Kidney glomerular epithelial cell (primary cell): ENCODE measurements at regions not wholly inside any gene's neighbourhood (a gene's known extent, or its start where the extent isn't known, plus 50 kb on each side); places are given as distances from the start of the nearest gene placed in this dataset.
"Not testable (repeated sequence)": the region's sequence is repeated elsewhere in the genome, so short reads cannot be mapped to it uniquely, and the experiment has no call there.

Experiments
- DNase-seq: peaks from one replicate; lab custom pipeline; 2025; lab: John Stamatoyannopoulos, UW

DNA sequence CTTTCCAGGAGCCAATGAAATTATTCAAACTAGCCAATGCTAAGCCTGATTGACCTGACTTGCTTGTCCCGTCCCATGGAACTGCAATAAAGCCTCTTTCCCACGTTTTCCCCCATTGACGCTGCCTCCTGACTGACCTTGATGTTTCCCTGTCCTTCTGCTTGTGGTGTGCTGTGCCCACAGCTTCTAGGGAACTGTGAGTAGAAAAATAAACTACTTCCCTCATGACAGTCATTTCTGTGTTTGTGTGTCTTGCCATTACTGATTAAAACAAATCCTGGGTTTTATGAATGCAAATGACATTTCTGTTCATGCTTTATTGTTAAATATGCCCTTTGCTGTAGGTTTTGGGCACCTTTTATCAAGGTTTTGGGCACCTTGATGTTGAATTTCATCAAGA is 91.3 kb upstream of the ABI1 start:
- DNase-seq = no peak

DNA sequence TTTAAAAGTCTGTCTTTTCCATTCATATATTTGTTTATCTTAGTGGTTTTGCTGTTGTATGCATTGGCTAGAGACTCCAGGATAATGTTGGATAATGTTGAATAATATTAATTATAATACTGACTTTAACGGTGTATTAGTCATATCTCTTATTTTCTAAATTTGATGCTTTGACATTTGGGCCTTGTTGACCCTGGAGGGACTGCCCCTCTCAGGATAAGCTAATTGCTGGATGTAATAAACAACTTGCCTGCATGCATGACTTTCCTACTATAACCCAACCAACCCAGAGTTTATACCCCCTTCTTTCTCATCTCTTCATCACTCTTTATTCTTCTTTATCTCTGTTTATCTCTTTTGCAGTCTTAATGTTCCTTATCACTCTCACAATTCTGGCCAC is 90.9 kb upstream of the ABI1 start:
- no peak for DNase-seq

DNA sequence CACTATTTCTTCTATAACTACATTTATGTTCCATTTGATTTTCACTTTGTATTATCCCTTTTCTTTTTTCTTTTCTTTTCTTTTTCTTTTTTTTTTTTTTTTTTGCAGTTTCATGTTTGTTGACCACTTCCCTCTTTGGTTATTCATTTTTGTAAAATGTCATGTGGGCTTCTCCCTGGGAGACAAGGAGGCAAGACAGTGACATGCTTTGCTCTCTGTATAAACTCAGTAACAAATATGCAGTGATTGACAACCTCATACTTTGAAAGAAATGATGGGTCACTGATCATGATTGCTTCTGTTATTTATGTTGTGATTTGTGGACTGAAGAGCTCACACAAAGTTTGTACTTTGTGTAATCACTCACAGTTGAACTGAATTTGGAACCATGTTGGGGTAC is 90.2 kb upstream of the ABI1 start:
- DNase-seq = no peak

DNA sequence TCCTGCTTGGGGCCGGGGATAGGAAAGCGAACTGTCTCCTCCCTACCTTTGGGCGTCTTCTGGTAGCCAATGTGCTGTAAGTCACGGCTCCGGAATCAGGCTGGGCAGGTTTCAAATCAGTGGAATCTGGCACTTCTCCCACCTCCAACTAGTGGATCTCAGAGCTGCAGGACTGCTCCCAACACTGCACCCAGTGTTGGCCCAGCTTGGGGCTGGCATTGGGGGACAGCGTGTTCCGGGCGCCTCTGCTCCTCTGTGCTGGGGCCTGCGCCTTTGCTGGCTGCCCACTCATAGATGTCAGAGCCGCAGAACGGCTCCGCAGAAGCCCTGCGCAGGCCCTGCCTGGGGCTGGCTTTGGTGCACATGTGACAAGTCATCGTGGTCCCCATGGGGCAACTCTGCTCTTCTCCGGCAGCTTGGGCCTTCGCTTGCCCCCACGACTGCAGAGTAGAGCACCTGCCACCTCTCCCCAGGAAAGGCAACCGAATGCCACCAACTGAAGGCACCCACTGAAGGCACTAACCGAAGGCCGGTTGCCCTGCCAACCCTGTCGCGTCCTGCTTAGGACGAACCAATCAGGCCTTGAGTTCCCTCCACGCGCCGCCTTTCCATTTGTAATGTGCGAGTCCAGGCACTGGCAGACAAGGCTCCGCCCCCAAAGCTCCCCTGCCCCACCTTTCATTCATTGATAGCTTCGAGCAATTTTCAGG is 85.5 kb upstream of the ABI1 start:
- no peak for DNase-seq

DNA sequence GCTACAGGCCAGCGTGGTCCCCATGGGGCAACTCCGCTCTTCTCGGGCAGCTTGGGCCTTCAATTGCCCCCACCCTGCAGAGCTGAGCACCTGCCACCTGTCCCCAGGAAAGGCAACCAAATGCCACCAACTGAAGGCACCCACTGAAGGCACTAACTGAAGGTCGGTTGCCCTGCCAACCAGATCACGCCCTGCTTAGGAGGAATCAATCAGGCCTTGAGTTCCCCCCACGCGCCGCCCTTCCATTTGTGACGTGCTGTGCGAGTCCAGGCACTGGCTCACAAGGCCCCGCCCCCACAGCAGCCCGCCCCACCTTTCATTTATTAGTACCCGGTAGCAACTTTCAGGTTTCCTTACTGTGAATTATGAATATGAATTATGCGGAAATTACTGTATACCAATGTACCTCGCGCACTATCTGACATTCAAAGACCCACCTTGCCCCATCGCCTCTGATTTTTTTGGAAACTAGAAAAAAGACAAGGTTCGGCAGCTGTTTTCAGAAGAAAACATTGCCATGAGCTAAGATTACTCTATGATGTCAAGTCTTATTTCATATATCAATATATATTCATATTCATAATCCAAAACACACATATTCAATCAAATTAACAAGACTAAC is 83.6 kb upstream of the ABI1 start:
- no peak for DNase-seq

DNA sequence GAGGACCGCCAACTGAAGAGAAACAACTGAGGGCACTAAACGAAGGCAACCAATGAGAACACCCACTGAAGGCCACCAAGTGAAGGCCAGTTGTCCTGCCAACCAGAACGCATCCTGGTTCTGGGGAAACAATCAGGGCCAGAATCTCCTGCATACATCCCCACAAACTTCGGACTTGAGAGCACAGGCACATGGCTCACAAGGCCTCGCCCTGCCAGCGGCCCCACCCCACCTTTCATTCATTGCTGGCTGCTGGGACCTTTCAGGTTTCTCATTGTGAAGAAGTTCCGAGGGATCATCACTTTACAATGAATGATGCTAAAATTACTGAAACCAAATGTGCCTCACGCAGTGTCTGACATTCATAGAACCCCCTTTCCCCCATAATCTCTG is 79.2 kb upstream of the ABI1 start:
- DNase-seq = no peak

DNA sequence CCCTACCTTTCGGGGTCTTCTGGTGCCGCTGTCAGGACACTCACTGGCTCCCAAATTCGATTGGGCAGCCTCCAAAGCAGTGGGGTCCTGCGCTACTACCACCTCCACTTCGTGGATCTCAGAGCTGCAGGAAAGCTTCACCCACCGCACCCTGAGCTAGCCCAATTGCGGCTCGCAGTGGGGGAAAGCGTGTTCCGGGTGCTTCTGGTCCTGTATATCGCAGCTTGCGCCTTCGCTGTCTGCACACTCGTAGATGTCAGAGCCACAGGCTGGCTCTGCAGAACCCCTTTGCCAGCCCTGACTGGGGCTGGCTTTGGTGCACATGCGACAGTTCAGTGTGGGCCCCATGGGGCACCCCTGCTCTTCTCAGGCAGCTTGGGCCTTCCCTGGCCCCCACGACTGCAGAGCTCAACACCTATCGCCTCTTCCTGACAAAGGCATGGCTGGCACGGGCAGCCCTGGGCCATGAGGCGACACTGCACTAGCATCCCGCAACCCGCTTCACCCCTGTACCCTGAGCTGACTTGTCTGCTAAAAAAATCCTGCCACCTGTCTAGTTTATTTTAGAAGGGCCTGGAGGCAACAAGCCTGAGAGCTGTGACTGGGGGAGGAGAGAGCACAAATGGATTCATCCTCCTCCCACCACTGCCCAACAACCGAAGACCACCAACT is 78.7 kb upstream of the ABI1 start:
- DNase-seq = no peak

DNA sequence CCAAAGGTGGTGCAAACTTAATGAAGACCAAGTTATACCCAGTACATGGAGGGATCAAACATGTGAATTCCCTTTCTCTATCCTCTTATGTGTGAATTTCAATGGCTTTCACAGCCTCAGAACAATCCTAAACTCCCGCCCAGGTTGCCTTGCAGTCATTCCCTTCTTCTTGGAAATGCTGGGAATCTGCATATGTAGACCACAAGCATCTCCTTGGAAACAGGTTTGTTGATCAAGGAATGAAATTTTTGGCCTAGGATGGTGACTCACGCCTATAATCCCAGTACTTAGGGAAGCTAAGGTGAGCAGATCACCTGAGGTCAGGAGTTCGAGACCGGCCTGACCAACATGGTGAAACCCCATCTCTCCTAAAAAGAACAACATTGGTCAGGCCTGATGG is 77.8 kb upstream of the ABI1 start:
- no peak for DNase-seq

DNA sequence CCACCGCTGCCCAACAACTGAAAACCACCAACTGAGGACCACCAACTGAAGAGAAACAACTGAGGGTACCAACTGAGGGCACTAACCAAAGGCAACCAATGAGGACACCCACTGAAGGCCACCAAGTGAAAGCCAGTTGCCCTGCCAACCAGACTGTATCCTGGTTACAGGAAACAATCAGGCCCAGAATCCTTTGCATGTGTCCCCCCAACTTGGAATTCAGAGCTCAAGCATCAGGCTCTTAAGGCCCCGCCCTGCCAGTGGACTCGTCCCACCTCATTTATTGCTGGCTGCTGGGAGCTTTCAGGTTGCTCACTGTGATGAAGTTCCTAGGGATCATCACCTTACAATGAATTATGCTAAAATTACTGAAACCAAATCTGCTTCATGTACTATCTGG is 76.6 kb upstream of the ABI1 start:
- no peak for DNase-seq

DNA sequence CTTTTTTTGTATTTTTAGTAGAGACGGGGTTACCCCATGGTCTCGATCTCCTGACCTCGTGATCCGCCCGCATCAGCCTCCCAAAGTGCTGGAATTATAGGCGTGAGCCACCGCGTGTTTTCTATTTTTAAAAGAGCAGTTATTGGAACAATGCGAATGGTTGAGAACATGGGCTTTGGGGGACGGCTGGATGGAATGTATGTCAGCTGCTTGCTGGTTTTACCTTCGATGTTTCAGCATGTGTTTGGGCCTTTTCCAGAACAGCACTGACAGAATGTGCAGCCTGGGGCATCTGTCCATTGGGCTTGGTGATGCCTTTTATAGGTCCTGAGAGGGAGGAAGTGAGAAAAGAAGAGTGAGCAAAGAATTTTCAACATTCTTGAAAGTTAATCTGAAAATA is 73.4 kb upstream of the ABI1 start:
- DNase-seq = not testable (repeated sequence)

DNA sequence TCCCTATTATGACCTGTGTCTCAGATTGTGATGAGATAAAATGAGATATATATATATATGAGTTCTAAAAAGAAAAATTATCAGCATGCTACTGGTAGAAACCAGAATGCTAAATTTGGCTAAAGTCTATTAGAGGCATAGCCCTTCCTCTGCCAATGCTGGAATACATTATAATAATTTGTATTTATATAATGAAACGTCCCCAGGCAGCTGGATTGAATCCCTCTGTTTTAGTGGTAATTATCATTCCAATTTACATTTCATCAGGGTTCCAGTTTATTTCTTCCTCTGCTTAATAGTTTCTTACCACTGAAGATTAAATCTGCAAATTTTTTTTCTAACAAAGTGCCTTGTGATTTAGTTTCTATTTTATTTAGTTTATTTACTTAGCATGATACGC is 71.8 kb upstream of the ABI1 start:
- no peak for DNase-seq

DNA sequence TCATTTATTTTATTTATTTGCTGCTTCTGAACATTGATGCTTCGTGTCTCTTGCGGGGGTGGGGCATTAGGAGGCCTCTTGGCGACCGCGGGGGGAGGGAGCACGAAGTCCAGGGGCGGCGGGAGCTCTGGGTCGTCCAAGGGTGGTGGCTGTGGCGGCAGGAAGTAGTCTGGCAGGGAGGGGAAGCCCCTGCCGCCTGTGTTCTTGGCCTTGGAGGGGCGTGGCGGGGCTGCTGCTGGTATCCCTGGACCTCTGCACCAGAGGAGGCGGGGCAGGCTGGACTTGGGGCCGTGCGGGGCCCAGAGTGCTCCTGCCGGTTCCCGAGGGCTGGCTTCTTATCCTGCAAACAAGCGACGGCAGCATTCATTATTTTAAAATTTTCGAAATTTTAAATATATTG is 70.5 kb upstream of the ABI1 start:
- DNase-seq = no peak

DNA sequence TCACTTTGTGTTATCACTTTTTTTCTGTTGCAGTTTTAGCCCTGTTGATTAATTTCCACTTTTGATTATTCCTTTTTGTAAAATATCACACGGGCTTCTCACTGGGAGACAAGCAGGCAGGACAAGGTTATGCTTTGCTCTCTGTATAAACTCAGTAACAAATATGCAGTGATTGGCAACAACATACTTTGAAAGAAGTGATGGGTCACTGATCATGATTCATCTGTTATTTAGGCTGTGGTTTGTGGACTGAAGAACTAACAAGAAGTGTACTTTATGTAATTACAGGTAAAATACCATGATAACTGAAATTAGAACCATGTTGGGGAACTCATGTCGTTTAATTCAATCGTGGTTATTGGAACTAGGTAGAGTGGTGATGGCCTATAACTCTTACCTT is 62.1 kb upstream of the ABI1 start:
- DNase-seq = peak; percentile 27

DNA sequence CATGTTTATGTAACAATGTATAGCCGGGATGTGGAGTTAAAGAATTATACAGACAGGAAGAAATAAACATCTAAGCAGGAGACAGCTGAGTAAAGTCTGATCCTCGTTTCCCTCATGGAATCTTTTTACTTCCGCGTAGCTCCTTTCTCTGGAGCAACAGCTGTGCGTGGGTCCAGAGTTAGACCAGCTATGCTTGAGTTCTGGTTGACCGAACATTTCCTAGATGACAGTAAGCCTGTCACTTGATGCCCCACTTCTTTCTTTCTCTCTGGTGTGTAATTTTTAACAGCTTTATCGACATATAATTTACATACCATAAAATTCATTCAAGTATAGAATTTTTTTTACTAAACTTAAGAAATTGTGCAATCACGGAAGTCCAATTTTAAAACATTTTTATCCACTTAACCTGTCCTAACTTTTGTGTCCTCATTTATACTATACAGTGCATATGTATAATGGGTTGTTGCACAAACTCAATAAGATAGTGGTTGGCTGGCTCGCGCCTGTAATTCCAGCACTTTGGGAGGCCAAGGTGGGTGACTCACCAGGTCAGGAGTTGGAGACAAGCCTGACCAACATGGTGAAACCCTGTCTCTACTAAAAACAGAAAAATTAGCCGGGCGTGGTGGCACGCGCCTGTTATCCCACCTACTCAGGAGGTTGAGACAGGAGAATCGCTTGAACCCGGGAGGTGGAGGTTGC is 58.5 kb upstream of the ABI1 start:
- peak; percentile 43 for DNase-seq

DNA sequence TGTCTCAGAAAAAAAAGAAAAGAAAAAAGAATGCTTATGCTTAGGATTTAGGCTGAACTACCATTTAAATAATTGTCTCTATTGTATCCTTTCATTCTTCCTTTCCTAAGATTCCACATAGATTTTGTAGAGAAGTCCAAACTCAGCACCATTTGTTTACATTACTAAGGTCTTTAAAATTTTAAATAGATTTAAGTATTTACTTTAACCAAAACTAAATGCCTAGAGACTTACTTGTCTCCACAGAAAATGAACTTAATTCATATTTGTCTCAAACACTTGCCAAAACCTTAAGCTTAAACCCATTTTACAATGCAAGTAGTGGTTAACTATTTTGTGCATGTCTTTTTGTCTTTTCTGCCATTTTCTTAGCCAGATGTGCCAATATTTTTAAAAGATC is 54.1 kb upstream of the ABI1 start:
- DNase-seq = no peak

DNA sequence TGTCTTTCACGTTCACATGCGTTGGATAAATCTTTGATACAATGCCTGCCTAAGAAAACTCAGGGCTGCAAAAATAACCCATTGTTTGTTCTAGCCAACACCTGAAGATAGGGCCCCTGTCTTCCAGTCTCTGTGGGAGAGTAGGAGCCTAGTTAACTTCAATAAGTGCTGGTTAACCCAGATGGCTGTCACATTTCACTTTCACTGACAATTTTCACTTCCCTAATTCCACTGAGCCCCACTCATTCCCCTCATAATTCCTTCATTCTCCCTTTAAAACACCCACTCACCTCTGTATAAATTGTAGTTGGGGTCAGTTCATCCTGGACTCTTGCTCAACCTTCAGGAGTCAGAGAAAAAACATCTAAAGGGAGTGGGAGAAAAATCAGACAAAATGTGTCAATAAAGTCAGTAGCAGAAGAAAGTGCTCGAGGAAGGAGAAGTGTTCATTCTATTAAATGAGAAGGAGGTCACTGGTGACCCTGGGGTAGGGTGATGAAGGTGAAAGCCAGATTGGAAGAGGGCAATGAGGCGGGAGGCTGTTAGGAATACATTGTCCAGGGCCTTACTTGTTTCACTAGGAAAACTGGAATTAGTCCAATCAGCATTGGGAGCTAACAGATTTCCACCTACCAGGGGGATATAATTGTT is 51.2 kb upstream of the ABI1 start:
- DNase-seq = no peak
